Keratinocyte (primary cell): ENCODE measurements at regions not wholly inside any gene's neighbourhood (a gene's known extent, or its start where the extent isn't known, plus 50 kb on each side); places are given as distances from the start of the nearest gene placed in this dataset.

Experiments used
- DNase-seq: peaks from one replicate; pipeline ENCODE4 v3.0.0-alpha.2; 2011; ENCODE audit warnings: low read depth, missing footprints, low spot score
- FAIRE-seq: peaks from 2 replicates; lab custom pipeline; 2011; peaks lifted over from hg19 to GRCh38; lab: Jason Lieb, UNC
- H2AFZ ChIP-seq: 2 replicates; pipeline ENCODE4 v1.6.0; 2012; ENCODE audit warnings: low read length, control low read depth, inconsistent platforms; ENCODE audit not compliant: control insufficient read depth
- H3K27ac ChIP-seq: 2 replicates; pipeline ENCODE4 v1.5.1; 2011; ENCODE audit warnings: low read length; ENCODE audit not compliant: control insufficient read depth, insufficient read depth
- H3K27me3 ChIP-seq: 3 replicates; pipeline ENCODE4 v1.6.0; 2011; ENCODE audit warnings: low read length; ENCODE audit not compliant: control insufficient read depth, insufficient read depth; ENCODE audit errors: extremely low read depth
- H3K36me3 ChIP-seq, 2 experiments: 2 replicates in 1 of 2; 3 replicates in 1 of 2; pipeline ENCODE4 v1.5.1; 2011; ENCODE audit warnings: low read length in 2 of 2, mild to moderate bottlenecking in 1 of 2; ENCODE audit not compliant: control insufficient read depth in 2 of 2, insufficient read depth in 2 of 2; ENCODE audit errors: extremely low read depth in 1 of 2
- H3K4me1 ChIP-seq: 3 replicates; pipeline ENCODE4 v1.5.1; 2011; ENCODE audit warnings: low read length; ENCODE audit not compliant: control insufficient read depth, insufficient read depth; ENCODE audit errors: extremely low read depth
- H3K4me2 ChIP-seq: 3 replicates; pipeline ENCODE4 v1.6.0; 2011; ENCODE audit warnings: low read depth, low read length; ENCODE audit not compliant: control insufficient read depth, insufficient read depth; ENCODE audit errors: extremely low read depth
- H3K4me3 ChIP-seq, 3 experiments: fragments of 200-600 bp in 1 of 3; sonication (generic) in 1 of 3; 2 replicates in 2 of 3; 3 replicates in 1 of 3; pipeline ENCODE4 v1.5.1; 2011 to 2016; ENCODE audit warnings: low read length in 3 of 3, mild to moderate bottlenecking in 3 of 3, control low read depth in 2 of 3, inconsistent platforms in 1 of 3, low read depth in 1 of 3, mixed read lengths in 1 of 3, mixed run types in 1 of 3, moderate library complexity in 1 of 3; ENCODE audit not compliant: control insufficient read depth in 2 of 3, insufficient read depth in 2 of 3; ENCODE audit errors: extremely low read depth in 1 of 3
- H3K79me2 ChIP-seq: 2 replicates; pipeline ENCODE4 v1.6.0; 2012; ENCODE audit warnings: low read length; ENCODE audit not compliant: control insufficient read depth, insufficient read depth
- H3K9ac ChIP-seq: 3 replicates; pipeline ENCODE4 v1.6.0; 2011; ENCODE audit warnings: low read length; ENCODE audit not compliant: control insufficient read depth, insufficient read depth; ENCODE audit errors: extremely low read depth
- H3K9me1 ChIP-seq: 3 replicates; pipeline ENCODE4 v1.6.0; 2011; ENCODE audit warnings: low read length; ENCODE audit not compliant: control insufficient read depth, insufficient read depth; ENCODE audit errors: extremely low read depth
- H3K9me3 ChIP-seq: 2 replicates; pipeline ENCODE4 v1.5.1; 2012; ENCODE audit warnings: low read depth, low read length; ENCODE audit not compliant: control insufficient read depth
- H4K20me1 ChIP-seq: 3 replicates; pipeline ENCODE4 v1.6.0; 2011; ENCODE audit warnings: low read length; ENCODE audit not compliant: control insufficient read depth, insufficient read depth; ENCODE audit errors: extremely low read depth
- CTCF ChIP-seq, 3 experiments: IDR thresholded peaks in 1 of 3; conservative IDR thresholded peaks in 1 of 3; optimal IDR thresholded peaks in 1 of 3; 2 replicates in 2 of 3; 3 replicates in 1 of 3; pipeline versions ENCODE3 to v1.5.1; 2011; ENCODE audit warnings: low read length in 3 of 3, mild to moderate bottlenecking in 3 of 3, moderate library complexity in 2 of 3, control low read depth in 1 of 3, inconsistent platforms in 1 of 3; ENCODE audit not compliant: insufficient read depth in 2 of 3; ENCODE audit errors: extremely low read depth in 1 of 3
- EZH2 ChIP-seq: IDR thresholded peaks from one replicate; pipeline ENCODE4 v1.6.1; 2012; ENCODE audit warnings: inconsistent platforms, mild to moderate bottlenecking, low read length, moderate library complexity
- dilution Hi-C: fragments of 300-500 bp; cut with MboI; formaldehyde crosslinking; loops from one replicate; pipeline ENCODE4 v1.7.0; 2020; ENCODE audit warnings: low sequenced_read_pairs; ENCODE audit not compliant: extremely low pct_ligation_motif_present

GRCh38 chr6:28751963-28752350 is 171.8 kb downstream of the TRIM27 start:
- no peak for FAIRE-seq
- no peak overlapping the region for H2AFZ ChIP-seq
- no peaks in the 10 kb centered on the region for H3K27me3 ChIP-seq
- H3K27ac ChIP-seq: no peak overlapping the region
- H3K36me3 ChIP-seq: no peaks in the 10 kb centered on the region
- H3K79me2 ChIP-seq: no peaks in the 10 kb centered on the region
- no peaks in the 10 kb centered on the region for H3K9me3 ChIP-seq
- H3K9me1 ChIP-seq: no peaks in the 10 kb centered on the region
- peaks cover 4% of the 10 kb centered on the region for H3K4me1 ChIP-seq
- TF ChIP-seq CTCF (optimal IDR thresholded peaks at IDR 0.05 in 1 of 3, IDR thresholded peaks at IDR 0.05 in 1 of 3, conservative IDR thresholded peaks at IDR 0.05 in 1 of 3; ENCODE audit: extremely low read depth in 1 of 3, insufficient read depth in 2 of 3, low read length in 3 of 3) (no peak), EZH2 (no peak)
- H3K4me3 ChIP-seq: no peak overlapping the region
- no peak for DNase-seq
- no peaks in the 10 kb centered on the region for H4K20me1 ChIP-seq
- dilution Hi-C loops: no loop called here
- no peak overlapping the region for H3K4me2 ChIP-seq
- H3K9ac ChIP-seq: no peak overlapping the region

- Histone ChIP-seq H3K9me3 (no peaks in the 10 kb centered on the region), H4K20me1 (no peaks in the 10 kb centered on the region), H3K79me2 (no peaks in the 10 kb centered on the region), H3K9me1 (no peaks in the 10 kb centered on the region), H3K27ac (peak overlapping the region; percentile 59), H3K36me3 (no peaks in the 10 kb centered on the region), H3K4me3 (peak overlapping the region; percentile 21 to 82 (median 76)), H2AFZ (peak overlapping the region; percentile 83), H3K9ac (peak overlapping the region; percentile 61), H3K27me3 (no peaks in the 10 kb centered on the region), H3K4me2 (peak overlapping the region; percentile 86), H3K4me1 (peaks cover 6% of the 10 kb centered on the region)
- no peak for TF ChIP-seq CTCF (optimal IDR thresholded peaks at IDR 0.05 in 1 of 3, IDR thresholded peaks at IDR 0.05 in 1 of 3, conservative IDR thresholded peaks at IDR 0.05 in 1 of 3; ENCODE audit: extremely low read depth in 1 of 3, insufficient read depth in 2 of 3, low read length in 3 of 3)
- DNase-seq (no peak), FAIRE-seq (peak; percentile 23)
- dilution Hi-C loops: no loop called here
These were observed 166.2 kb downstream of the TRIM27 start for GRCh38 chr6:28757429-28758045.
